KBM-7 (cell line): ENCODE measurements at regions not wholly inside any gene's neighbourhood (a gene's known extent, or its start where the extent isn't known, plus 50 kb on each side); places are given as distances from the start of the nearest gene placed in this dataset.
"Not testable (repeated sequence)": the region's sequence is repeated elsewhere in the genome, so short reads cannot be mapped to it uniquely, and the experiment has no call there.

Experiments
- DNase-seq: peaks from one replicate; pipeline ENCODE4 v3.0.0-alpha.2; 2015
- in situ Hi-C: fragments of 300-500 bp; cut with MboI; formaldehyde crosslinking; loops from 2 replicates; pipeline ENCODE4 v1.14.3; 2020; ENCODE audit warnings: low sequenced_read_pairs, low pct_unique_long_range_greater_than_20kb, mixed read lengths

- in situ Hi-C loops, result no loop called here
- DNase-seq, result no peak
Measured at GRCh38 chr13:70523622-70524021, 415.4 kb upstream of the KLHL1 start.

- in situ Hi-C loops, result no loop called here
- DNase-seq, result no peak
Measured at GRCh38 chr13:70520275-70521036, 412.2 kb upstream of the KLHL1 start.

DNA sequence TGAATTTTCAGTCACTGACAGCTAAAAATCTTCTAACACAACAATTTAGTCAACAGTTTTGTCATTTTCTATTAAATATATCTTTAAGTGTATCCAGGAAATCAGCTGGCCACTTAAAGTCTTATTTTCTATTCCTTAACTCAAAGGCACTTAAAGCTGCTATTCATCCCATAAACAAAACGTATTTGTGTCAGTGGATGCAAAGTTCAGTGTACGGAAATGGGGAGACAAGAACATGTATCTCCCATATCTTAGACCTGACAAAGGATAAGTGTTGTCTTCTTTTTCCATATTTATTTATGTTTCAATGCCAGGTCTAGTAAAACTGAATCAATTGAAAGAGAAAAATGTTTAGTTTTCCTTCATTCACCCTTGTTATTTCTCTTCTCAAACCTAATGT, 409.8 kb upstream of the KLHL1 start:
- in situ Hi-C loops, result no loop called here
- no peak for DNase-seq

DNA sequence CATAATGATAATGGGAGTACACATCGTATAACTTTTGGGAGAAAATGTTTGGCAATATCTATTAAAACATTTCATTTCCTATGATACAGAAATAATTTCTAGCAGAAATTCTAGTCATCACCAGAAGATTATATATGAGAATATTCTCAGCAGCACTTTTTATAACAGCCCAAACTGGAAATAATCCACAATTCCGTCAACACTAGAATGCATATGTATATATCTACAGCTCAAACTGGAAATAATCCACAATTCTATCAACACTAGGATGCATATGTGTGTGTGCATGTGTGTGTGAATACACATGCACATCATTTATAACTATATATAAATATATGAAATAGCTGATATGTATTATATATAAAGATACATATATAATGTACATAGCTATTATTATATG, 408.0 kb upstream of the KLHL1 start:
- DNase-seq, result no peak
- in situ Hi-C loops, result no loop called here

GRCh38 chr13:70511861-70512417, 403.7 kb upstream of the KLHL1 start:
- in situ Hi-C loops, DNase-seq: not testable (repeated sequence)

DNA sequence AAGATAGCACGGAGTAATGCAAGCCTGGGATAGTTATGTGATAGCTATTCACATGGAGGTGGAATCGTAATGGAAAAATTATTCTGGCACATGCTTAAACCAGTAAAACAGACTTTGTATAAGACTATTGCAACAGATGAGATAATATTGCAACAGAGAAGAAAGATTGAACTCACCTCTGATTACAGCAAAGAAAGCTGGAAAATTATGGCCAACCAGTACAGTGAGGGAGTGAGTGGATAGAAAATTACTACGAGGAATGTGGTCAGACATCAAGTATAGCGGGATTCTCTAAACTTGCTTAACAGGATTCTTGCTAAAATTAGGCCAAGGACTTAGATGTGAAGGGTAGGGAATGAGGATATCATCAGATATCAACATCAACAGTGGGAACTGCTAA, 397.6 kb upstream of the KLHL1 start:
- in situ Hi-C loops, result no loop called here
- no peak for DNase-seq

- DNase-seq, result no peak
- in situ Hi-C loops, result no loop called here
Measured at GRCh38 chr13:70502944-70503343, 394.7 kb upstream of the KLHL1 start.

GRCh38 chr13:70490320-70490935, 382.2 kb upstream of the KLHL1 start:
- no peak for DNase-seq
- in situ Hi-C loops, result no loop called here

- DNase-seq, result no peak
- in situ Hi-C loops, result no loop called here
Measured at GRCh38 chr13:70484931-70485330, 376.7 kb upstream of the KLHL1 start.

DNA sequence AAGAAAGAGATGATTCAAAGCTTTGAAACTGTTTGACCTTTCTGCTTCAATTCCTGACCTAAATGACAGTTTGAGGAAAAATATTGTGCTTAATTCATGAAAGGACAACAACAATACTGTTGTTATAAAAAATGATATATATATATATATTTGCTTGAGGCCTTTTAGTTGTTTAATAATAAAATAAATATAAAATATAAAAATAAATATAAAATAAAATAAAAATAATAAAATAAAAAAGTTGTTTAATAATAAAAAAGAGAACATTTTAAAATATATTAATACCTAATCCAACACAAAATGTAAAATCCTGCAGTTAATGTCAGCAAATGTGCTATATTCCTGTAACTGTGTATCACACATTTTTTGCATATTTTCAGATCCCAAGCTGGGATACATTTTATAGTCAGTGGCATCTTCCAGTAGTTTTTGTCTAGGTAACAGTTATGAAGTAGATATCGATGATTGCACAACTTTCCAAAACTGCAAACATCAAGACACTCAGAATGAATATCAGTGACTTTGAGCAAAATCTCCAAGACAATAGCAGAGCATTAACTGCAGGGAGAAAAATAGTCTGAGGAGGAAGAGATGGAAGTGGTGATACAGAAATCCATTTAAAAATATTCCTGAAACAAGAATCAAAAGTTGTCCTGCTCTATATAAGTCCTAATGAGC, 375.5 kb upstream of the KLHL1 start:
- DNase-seq, result no peak
- in situ Hi-C loops, result no loop called here

DNA sequence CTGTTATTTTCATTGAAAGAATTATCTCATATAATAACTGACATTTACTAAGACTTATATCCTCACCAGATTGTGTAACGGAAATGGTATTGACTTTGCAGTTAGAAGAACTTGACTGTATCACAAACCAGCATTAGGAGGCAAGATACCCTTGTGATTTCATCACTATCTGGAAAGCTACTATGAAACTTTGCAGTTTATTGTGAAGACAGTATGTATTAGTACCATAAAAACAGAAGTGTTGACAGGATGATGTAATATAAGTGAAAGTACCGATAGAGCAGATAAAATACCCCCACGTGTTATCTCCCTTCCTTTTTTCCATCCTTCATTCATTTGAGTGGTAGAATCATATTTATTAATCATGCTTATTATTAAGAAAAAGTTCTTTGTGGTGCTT, 365.7 kb upstream of the KLHL1 start:
- in situ Hi-C loops, result no loop called here
- no peak for DNase-seq

DNA sequence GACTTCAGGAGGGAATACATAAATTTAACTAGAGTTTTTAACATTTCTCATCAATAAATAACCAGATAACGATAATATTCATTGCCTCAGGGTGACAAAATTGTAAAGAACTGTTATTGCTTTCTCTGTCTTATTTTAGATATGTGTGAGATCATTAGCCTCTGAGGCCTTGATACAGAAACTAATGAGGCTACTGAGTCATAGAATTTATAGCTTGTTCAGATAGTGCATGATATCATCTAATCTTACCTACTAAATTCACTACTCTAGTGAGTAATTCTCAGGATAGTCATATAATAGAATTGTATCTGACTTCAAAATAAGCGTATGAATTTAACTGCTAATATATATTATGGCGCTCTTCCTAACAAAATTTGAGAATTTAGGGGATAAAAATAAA, 360.8 kb upstream of the KLHL1 start:
- no peak for DNase-seq
- in situ Hi-C loops, result no loop called here

- DNase-seq, result no peak
- in situ Hi-C loops, result no loop called here
Measured at GRCh38 chr13:70457474-70457873, 349.2 kb upstream of the KLHL1 start.

DNA sequence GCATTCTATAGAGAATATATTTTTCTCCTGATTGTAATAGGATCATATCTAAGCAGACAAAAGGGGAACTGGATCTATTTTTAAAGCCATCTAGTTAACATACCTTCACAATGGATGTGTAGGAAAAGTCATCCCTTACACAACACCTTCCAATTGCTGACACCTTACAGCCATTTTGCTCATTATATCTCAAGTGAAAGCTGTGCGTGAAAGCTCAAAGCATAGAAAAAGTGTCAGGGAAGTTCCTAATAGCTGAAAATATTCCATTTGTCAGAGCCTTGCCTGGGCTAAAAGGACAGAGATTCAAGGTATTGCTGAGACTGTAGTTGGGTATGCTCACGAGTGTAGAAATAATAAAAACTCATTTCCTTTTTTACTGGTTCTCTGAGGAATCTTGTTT, 340.6 kb upstream of the KLHL1 start:
- no peak for DNase-seq
- in situ Hi-C loops, result no loop called here

DNA sequence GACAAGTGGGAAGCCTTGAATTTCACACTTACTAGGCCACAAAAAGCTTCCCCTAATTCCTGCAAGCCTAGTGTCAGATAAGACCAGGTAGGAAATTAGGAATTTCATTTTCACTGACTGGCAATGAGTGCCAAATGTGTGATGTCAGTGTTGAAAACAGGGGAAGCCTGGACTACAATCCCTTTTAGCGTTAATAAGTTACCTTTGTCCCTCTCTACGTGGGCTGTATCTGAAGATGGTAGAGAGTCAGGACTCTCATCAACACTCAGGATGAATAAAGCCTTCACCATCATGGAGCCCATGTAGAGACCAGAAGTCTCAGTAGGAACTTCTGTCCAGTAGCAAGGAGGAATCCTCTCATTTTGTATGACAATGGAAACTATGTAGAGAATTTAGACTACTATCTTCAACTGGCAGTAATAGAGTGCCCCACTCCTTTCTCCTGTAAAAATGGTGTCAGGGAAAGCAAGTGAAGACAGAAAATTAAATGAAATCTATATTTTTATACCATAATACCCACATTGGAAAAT, 324.1 kb upstream of the KLHL1 start:
- in situ Hi-C loops, result no loop called here
- no peak for DNase-seq

DNA sequence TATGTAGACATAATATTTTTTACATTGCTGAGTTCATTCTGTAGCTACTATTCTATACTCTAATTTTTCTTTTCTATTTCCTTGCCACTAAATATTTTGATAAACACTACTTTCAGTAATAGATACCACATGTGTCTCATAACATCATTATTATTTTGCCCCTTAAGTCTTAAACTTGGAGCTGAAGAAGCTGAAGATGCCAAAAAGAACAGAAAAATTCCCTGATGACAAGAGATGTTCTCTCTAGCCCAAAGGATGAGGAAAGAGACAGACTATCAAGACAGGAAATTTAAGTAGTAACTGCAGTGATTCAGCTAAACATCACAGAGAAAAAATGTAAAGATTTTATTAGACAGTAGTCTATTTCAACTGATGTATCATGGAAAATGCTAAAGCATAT, 322.0 kb upstream of the KLHL1 start:
- no peak for DNase-seq
- in situ Hi-C loops, result no loop called here

- DNase-seq, result no peak
- in situ Hi-C loops, result no loop called here
Measured at GRCh38 chr13:70424928-70425327, 316.7 kb upstream of the KLHL1 start.

DNA sequence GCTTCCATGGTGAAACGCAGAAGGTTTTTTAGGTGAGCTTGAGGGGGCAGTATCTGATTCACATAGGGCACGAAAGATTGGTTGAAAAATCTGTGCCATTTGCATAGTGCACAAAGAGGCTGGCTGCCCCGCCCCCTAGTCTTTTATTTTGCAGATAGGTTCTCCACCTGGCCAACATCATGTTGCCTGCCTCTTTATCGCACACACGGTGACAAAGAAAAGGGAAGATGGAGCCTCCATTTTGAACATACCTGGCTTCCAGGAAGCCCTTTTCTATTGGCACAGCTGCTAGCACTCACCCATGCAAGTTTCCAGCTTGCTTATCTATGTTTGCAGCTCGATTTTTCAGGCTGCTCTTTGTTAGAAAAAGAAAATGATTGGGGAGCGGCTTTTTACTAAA, 316.2 kb upstream of the KLHL1 start:
- no peak for DNase-seq
- in situ Hi-C loops, result no loop called here

DNA sequence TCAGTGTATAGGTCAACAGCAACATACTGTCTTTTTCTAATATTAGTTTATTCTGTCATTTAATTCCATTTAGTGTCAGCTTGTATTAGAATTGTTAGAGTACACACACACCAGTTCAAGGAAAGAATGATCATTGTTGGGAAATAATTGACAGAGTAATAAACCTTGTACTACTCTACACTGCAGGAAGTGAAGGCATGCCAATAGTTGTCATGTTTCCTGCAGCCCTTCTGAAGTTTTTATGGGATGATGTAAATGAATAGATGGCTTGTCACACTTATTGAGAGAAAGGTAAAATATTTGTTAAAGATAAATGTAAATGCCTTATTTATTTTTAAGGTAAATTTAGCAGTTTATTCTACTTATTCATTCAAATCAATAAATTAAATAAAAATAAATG, 306.9 kb upstream of the KLHL1 start:
- in situ Hi-C loops, result no loop called here
- no peak for DNase-seq

DNA sequence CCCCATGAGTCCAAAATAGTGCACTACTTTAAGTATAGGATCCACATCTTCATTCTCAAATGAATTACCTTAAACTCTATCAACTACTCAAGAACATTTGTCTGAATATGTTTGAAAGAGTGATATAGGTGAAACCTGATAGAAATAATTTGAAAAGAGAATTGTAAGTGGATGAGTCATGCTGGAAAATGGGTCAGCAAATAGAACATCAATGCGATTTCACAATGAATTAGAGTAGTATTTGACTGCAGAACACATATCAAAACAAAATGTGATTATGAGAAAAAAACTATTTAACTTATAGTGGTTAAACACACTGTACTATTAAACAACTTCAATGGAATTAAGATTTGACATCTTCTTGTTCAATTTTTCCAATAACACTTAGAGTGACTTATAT, 300.6 kb upstream of the KLHL1 start:
- DNase-seq, result no peak
- in situ Hi-C loops, result no loop called here
